HG03064 (cell line): ENCODE measurements at regions not wholly inside any gene's neighbourhood (a gene's known extent, or its start where the extent isn't known, plus 50 kb on each side); places are given as distances from the start of the nearest gene placed in this dataset.

Experiments used
- ATAC-seq: cut with Tn5 transposase; IDR thresholded peaks from one replicate; pipeline ENCODE4 v1.9.1; 2021; ENCODE audit warnings: low read depth; ENCODE audit not compliant: unreplicated experiment

DNA sequence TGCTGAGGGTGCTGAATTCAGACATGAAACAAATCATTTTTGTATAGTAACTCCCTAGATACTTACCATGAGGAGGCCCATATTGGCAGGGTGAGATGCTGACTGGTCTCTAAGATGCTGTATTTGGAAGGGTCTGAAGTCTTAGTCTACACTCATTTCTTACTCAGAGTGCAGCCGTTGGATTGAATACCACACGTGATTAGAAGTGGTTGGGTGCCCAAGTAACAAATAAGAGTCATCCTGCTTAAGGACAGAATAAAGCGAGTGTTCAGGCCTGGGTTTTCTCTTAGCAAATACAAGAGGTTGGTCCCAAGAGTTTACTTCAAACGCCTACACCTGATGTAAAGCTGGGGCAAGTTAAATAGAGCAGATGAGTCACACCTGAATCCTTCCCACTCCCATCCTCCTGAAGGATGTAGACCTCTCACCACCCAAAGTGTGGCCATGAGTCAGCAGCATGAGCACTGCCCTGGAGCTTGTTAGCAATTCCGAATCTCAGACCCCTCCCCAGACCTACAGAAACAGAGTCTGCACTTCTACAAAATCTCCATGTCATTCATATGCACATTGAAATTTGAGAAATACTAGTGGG is 284.6 kb upstream of the CDH5 start:
- no peak for ATAC-seq

- no peak for ATAC-seq
These were observed 286.7 kb upstream of the CDH5 start for GRCh38 chr16:66079671-66080334.

GRCh38 chr16:66070140-66070917 is 296.2 kb upstream of the CDH5 start:
- ATAC-seq, result no peak

GRCh38 chr16:66069587-66069986 is 296.9 kb upstream of the CDH5 start:
- ATAC-seq, result no peak

DNA sequence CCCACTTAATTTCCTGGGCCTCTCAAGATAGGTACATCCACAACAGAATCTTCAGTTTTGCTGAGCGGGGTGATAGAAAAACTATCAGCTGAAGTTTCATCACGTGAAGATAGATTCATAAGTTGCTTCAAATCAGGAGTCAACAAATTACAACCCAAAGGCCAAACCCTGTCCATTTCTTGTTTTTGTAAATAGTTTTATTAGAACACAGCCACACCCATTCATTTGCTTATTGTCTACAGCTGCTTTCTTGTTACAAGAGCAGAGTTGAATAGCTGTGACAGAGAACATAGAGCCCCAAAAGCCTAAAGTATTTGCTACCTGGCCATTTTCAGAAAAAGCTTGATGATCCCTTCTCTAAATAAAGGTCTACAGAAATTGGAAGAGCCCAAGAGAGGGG is 300.1 kb upstream of the CDH5 start:
- no peak for ATAC-seq

- ATAC-seq, result no peak
These were observed 300.6 kb upstream of the CDH5 start for GRCh38 chr16:66065925-66066324.

DNA sequence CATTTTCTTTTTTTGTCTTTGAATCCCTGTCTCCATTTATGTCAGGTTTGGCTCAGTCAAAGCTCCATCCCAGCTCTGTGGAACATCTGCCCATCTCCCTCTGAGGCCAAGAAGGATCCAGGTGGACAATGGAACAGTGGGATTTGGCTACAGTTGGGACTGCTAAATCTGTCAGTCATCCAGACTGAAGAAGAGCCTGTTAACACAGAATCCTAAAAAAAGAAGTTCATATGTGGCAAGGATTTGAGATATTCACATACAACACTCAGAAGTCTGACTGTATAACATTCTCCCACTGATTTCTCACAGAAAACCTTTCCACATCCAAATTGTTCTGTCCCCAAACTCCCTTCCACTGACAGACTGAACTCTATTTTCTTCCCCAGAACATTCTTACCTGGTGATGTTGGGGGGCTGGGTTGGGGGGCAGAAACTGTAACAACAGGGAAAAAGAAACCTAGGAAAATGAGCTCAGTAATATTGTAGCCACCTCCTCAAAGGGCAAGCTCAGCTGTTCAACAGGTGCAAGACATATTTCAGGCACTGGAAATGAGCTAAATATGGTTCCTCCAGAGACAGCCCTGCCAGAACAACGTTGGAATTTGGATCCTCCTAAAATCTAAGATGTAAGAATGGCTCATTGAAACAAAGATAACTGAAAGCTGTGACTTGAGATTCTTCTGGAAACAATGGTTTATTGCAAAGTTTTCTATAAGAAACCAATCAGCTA is 301.5 kb upstream of the CDH5 start:
- ATAC-seq, result no peak

- ATAC-seq, result no peak
These were observed 307.7 kb upstream of the CDH5 start for GRCh38 chr16:66058832-66059231.

DNA sequence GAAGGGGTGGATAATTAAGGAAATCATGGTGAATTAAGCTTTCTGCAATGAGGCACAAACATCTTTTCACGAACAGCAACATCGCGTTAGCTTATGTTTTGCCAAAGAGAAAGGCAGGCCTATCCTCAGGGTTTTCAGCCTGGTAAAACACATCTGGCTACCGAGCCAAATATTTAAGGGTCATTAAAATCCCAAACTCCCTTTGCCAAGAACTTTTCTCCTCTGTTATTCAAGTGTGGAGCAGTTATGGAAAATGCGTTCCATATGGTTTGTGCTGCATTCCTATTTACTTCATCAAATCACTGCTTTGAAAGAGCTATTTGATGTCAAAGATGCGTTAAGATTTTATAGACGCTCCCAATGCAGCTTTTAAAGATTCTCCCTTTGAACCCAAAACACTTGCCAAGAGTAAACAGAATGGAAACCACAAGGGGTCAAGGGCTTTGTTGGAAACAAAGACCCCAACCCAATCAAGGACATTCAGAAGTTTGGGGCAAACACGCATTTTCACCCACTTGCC is 308.3 kb upstream of the CDH5 start:
- ATAC-seq, result no peak

DNA sequence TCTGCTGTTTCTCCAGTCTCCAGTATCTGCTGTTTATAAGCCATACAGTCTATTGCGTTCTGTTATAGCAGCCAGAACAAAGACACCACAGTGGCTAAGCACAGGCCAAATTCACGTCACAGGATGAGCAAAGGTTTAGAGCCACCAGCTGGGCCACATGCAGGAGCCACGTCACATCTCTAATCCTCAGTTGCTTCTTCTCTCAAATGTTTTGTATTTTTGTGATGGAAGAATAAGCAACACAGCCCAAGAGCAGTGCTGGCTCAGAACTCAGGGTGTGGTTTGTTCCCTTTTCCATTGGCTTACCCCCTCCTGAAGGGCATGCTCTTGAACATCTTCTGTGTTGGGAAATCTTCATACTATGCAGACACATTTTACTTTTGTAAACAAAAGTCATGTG is 309.4 kb upstream of the CDH5 start:
- no peak for ATAC-seq

- no peak for ATAC-seq
These were observed 312.4 kb upstream of the CDH5 start for GRCh38 chr16:66054095-66054494.

DNA sequence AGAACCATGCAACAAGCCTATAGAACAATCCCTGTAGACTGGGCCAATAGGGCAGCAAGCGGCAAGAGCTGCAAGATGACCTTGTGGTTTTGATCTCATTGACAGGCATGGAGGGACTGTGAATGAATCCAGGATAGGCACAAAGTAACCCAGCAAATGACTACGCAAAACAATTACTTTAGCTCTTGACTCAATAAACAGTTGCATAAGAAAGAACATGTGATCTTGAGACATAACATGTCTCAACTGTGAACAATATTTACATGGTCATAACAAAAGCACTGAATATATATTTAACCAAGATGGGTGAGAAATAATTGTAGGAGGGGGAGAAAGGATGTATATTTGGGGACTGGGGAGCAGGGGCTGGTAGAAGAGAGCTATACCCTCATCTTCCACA is 313.7 kb upstream of the CDH5 start:
- no peak for ATAC-seq

- ATAC-seq, result no peak
These were observed 315.5 kb upstream of the CDH5 start for GRCh38 chr16:66050991-66051390.

GRCh38 chr16:66049865-66050264 is 316.6 kb upstream of the CDH5 start:
- ATAC-seq, result no peak

DNA sequence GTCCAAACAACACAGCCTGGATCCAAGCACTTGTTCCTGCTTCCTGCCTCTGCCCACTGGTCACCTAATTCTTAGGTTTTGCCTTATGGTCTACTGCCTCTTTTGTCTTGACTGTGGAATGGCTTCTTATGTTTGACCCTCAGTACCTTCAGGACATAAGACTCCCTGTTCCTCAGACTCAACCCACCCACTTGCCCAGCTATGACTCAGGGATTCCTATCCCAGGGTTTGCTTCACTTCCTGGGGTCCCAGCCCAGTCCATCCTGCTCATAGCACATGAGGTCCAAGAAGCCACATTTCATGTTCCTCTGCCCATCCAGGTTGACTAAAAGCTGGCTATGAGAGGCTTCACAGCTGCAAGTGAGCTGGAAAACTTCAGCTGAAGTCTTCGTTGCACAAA is 320.9 kb upstream of the CDH5 start:
- ATAC-seq, result no peak

DNA sequence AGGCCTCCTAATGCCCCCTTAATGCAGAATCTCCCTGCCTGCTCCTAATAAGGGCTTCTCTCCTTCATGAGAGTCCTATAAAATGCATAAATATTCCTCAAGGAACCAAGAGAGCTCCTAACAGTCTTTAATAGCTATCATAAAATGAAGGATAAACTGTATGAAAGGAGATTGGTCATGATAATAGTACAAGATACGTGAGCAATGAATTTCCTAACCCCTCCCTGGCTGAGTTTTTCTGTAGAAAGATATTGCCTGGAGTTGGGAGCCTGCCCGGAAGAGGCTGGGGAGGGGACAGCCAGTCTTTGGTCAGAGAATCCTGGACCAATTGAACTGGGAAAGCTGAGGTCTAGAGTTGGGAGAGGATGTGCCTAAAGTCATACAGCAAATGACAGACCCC is 321.9 kb upstream of the CDH5 start:
- no peak for ATAC-seq

DNA sequence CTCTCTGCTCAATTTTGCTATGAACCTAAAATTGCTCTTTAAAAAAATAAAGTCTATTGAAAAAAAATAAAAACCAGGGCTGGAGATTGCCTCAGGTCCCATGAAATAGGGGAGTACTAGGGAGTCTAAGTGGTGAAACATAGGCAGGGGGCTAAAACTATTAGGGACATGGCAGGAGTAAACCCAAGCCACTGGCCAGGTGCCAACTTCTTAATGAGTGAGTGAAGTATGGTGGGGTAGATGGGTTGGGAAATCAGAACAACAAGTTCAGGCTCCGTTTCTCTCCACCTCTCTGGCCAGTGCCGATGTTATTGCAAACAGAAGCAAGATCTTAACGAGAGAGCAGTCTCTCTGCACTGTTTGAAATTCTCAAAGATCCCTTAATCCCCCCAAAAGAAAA is 322.4 kb upstream of the CDH5 start:
- ATAC-seq, result no peak

DNA sequence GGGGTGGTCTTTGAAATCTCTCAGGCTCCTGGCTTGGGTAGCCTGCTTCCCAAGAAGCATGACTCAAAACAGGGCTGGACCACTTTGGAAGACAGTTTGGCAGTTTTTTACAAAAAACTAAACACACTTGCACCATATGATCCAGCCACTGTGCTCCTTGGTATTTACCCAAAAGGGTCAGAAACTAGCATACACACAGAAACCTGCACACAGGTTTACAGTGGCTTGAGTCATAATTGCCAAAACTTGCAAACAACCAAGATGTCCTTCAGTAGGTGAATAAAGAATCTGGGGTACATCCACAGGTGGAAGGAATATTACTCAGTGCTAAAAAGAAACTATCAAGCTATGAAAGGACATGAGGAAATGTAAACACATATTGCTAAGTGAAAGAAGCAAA is 323.2 kb upstream of the CDH5 start:
- ATAC-seq, result no peak

- no peak for ATAC-seq
These were observed 324.1 kb upstream of the CDH5 start for GRCh38 chr16:66042341-66042740.

DNA sequence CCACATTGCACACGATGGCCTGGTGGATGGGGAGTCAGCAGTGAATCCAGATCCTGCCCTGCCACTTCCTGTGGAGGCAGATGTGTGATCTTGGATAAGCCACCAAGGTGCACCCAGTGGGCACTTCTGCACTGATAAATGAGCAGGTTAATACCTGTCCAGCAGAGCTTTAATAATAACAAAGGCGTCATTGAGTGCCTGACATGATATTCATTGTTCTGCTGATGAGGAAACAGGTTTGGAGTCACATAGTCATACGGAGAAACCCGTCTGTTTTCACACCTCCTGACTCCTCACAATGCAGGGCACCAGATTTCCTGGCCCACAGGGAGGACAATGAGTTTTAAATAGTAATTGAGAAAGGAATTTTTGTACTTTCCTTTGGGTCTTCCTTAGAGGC is 324.6 kb upstream of the CDH5 start:
- ATAC-seq, result no peak

DNA sequence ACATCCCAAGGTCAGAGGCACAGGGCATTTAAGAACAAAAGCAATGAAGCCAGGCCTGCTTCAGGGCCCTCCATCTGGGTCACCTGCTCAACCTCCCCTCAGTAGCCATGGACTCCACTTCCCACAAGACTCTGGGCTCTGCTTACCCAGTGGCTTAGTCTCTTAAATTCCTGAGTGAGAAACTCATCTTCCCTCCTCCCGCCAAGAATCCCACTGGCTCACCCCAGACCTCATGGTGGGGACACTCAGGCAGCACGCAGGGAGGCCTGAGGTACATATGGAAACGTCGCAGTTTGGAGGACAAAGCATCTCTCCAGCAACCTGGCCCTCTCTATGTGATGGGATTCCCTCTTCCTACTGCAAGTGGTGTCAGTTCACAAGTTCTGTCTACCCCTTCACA is 326.7 kb upstream of the CDH5 start:
- no peak for ATAC-seq
